Endothelial cell (in vitro differentiated cells): ENCODE measurements at regions not wholly inside any gene's neighbourhood (a gene's known extent, or its start where the extent isn't known, plus 50 kb on each side); places are given as distances from the start of the nearest gene placed in this dataset.

ENCODE experiments used
- DNase-seq: peaks from one replicate; pipeline ENCODE4 v3.0.0; 2021; ENCODE audit warnings: low spot score
- H3K27ac Mint-ChIP-seq: one replicate; pipeline ENCODE4 v1.8.0; 2021; ENCODE audit warnings: mixed read lengths, inconsistent platforms; ENCODE audit not compliant: unreplicated experiment
- H3K27me3 Mint-ChIP-seq: one replicate; pipeline ENCODE4 v1.8.0; 2021; ENCODE audit warnings: mild to moderate bottlenecking, moderate library complexity, mixed read lengths, inconsistent platforms; ENCODE audit not compliant: unreplicated experiment
- H3K36me3 Mint-ChIP-seq: one replicate; pipeline ENCODE4 v1.8.0; 2021; ENCODE audit warnings: mild to moderate bottlenecking, low read depth, mixed read lengths, inconsistent platforms; ENCODE audit not compliant: unreplicated experiment
- H3K4me1 Mint-ChIP-seq: one replicate; pipeline ENCODE4 v1.8.0; 2021; ENCODE audit warnings: mild to moderate bottlenecking, mixed read lengths, inconsistent platforms; ENCODE audit not compliant: unreplicated experiment
- H3K4me3 Mint-ChIP-seq: one replicate; pipeline ENCODE4 v1.8.0; 2021; ENCODE audit warnings: mild to moderate bottlenecking, mixed read lengths, inconsistent platforms; ENCODE audit not compliant: unreplicated experiment
- H3K9me3 Mint-ChIP-seq: one replicate; pipeline ENCODE4 v1.8.0; 2021; ENCODE audit warnings: mixed read lengths, inconsistent platforms; ENCODE audit not compliant: unreplicated experiment
- CTCF ChIP-seq: fragments of 200-600 bp; sonication (generic); IDR thresholded peaks from one replicate; pipeline ENCODE4 v1.5.0; 2021; ENCODE audit warnings: antibody characterized with exemption; ENCODE audit not compliant: unreplicated experiment

GRCh38 chr14:27371868-27372267, 774.0 kb upstream of the NOVA1 start:
- DNase-seq = no peak
- Mint-ChIP-seq H3K4me3 (no peak overlapping the region), H3K4me1 (no peaks in the 10 kb centered on the region), H3K36me3 (no peaks in the 10 kb centered on the region), H3K9me3 (no peaks in the 10 kb centered on the region), H3K27me3 (peaks cover 3% of the 10 kb centered on the region), H3K27ac (no peak overlapping the region)
- no peak for TF ChIP-seq CTCF

- H3K36me3 Mint-ChIP-seq = no peaks in the 10 kb centered on the region
- H3K4me1 Mint-ChIP-seq = no peaks in the 10 kb centered on the region
- no peak overlapping the region for H3K27ac Mint-ChIP-seq
- H3K9me3 Mint-ChIP-seq = no peaks in the 10 kb centered on the region
- peaks cover 3% of the 10 kb centered on the region for H3K27me3 Mint-ChIP-seq
- DNase-seq = no peak
- H3K4me3 Mint-ChIP-seq = no peak overlapping the region
- TF ChIP-seq CTCF = no peak
Measured at GRCh38 chr14:27372771-27373170, 774.9 kb upstream of the NOVA1 start.

- Mint-ChIP-seq H3K4me3 (no peak overlapping the region), H3K27ac (no peak overlapping the region), H3K36me3 (no peaks in the 10 kb centered on the region), H3K27me3 (no peaks in the 10 kb centered on the region), H3K9me3 (no peaks in the 10 kb centered on the region), H3K4me1 (no peaks in the 10 kb centered on the region)
- no peak for DNase-seq
- no peak for TF ChIP-seq CTCF
Measured at GRCh38 chr14:27384124-27384523, 786.3 kb upstream of the NOVA1 start.

GRCh38 chr14:27386391-27386790, 788.6 kb upstream of the NOVA1 start:
- Mint-ChIP-seq H3K4me1 (no peaks in the 10 kb centered on the region), H3K36me3 (no peaks in the 10 kb centered on the region), H3K9me3 (no peaks in the 10 kb centered on the region), H3K4me3 (no peak overlapping the region), H3K27me3 (no peaks in the 10 kb centered on the region), H3K27ac (no peak overlapping the region)
- TF ChIP-seq CTCF = no peak
- no peak for DNase-seq

- TF ChIP-seq CTCF = no peak
- Mint-ChIP-seq H3K9me3 (no peaks in the 10 kb centered on the region), H3K4me1 (no peaks in the 10 kb centered on the region)
Measured at GRCh38 chr14:27387463-27387862, 789.6 kb upstream of the NOVA1 start.

More at GRCh38 chr14:27387463-27387862, 789.6 kb upstream of the NOVA1 start:
- no peaks in the 10 kb centered on the region for H3K36me3 Mint-ChIP-seq
- H3K27me3 Mint-ChIP-seq = no peaks in the 10 kb centered on the region
- no peak for DNase-seq
- H3K4me3 Mint-ChIP-seq = no peak overlapping the region
- H3K27ac Mint-ChIP-seq = no peak overlapping the region
